SK-N-SH treated with all-trans-retinoic acid at 6 μM for 48 hours (cell line): ENCODE measurements at regions not wholly inside any gene's neighbourhood (a gene's known extent, or its start where the extent isn't known, plus 50 kb on each side); places are given as distances from the start of the nearest gene placed in this dataset.

Experiments
- ATAC-seq: fragments of 200-7000 bp; cut with Tn5 transposase; 3 replicates; pipeline ENCODE4 v1.9.1; 2020; ENCODE audit warnings: mild to moderate bottlenecking, moderate library complexity
- ARNTL ChIP-seq: fragments of 450-650 bp; formaldehyde crosslinking; IDR thresholded peaks from 2 replicates; pipeline ENCODE4 v1.5.0; 2020; ENCODE audit warnings: low read depth, mild to moderate bottlenecking, moderate library complexity, borderline replicate concordance
- BACH2 ChIP-seq: fragments of 250-450 bp; sonication (Bioruptor Pico); IDR thresholded peaks from 2 replicates; pipeline ENCODE4 v1.9.0; 2021; ENCODE audit warnings: mild to moderate bottlenecking, borderline replicate concordance
- CSDC2 ChIP-seq: fragments of 250-450 bp; sonication (Bioruptor Pico); IDR thresholded peaks from 2 replicates; pipeline ENCODE4 v1.5.0; 2020; ENCODE audit warnings: mild to moderate bottlenecking, moderate library complexity
- ESRRG ChIP-seq: fragments of 250-450 bp; sonication (Bioruptor Pico); IDR thresholded peaks from 2 replicates; pipeline ENCODE4 v1.6.1; 2021; ENCODE audit warnings: mild to moderate bottlenecking
- ISL1 ChIP-seq: fragments of 250-450 bp; sonication (Bioruptor Pico); IDR thresholded peaks from 2 replicates; pipeline ENCODE4 v2.1.2; 2022; ENCODE audit warnings: mild to moderate bottlenecking, moderate library complexity
- OSR1 ChIP-seq: fragments of 250-450 bp; sonication (Bioruptor Pico); IDR thresholded peaks from 2 replicates; pipeline ENCODE4 v1.8.0; 2022; ENCODE audit warnings: moderate library complexity, mild to moderate bottlenecking, inconsistent platforms
- PPARA ChIP-seq: fragments of 250-450 bp; sonication (Bioruptor Pico); IDR thresholded peaks from 2 replicates; pipeline ENCODE4 v1.5.0; 2020; ENCODE audit warnings: mild to moderate bottlenecking, borderline replicate concordance
- RARB ChIP-seq: fragments of 250-450 bp; sonication (Bioruptor Pico); IDR thresholded peaks from 2 replicates; pipeline ENCODE4 v1.8.0; 2021; ENCODE audit warnings: mild to moderate bottlenecking, moderate library complexity
- SNAI2 ChIP-seq: fragments of 250-450 bp; sonication (Bioruptor Pico); IDR thresholded peaks from 2 replicates; pipeline ENCODE4 v1.5.0; 2020; ENCODE audit warnings: mild to moderate bottlenecking, moderate library complexity
- TCF4 ChIP-seq: fragments of 250-450 bp; sonication (Bioruptor Pico); IDR thresholded peaks from 2 replicates; pipeline ENCODE4 v1.8.0; 2021; ENCODE audit warnings: mild to moderate bottlenecking, moderate library complexity, borderline replicate concordance
- TOX ChIP-seq: fragments of 250-450 bp; sonication (Bioruptor Pico); IDR thresholded peaks from 2 replicates; pipeline ENCODE4 v1.8.0; 2021; ENCODE audit warnings: mild to moderate bottlenecking, moderate library complexity, borderline replicate concordance
- ZC3H10 ChIP-seq: fragments of 250-450 bp; sonication (Bioruptor Pico); IDR thresholded peaks from 2 replicates; pipeline ENCODE4 v1.5.1; 2021; ENCODE audit warnings: mild to moderate bottlenecking, moderate library complexity
- ZFP3 ChIP-seq: fragments of 250-450 bp; sonication (Bioruptor Pico); IDR thresholded peaks from 2 replicates; pipeline ENCODE4 v1.5.0; 2020; ENCODE audit warnings: mild to moderate bottlenecking, moderate library complexity
- ZNF565 ChIP-seq: fragments of 450-650 bp; formaldehyde crosslinking; conservative IDR thresholded peaks from 2 replicates; pipeline ENCODE4 v1.5.0; 2020; ENCODE audit warnings: low read depth, mild to moderate bottlenecking, moderate library complexity
- ZNF70 ChIP-seq: fragments of 450-650 bp; formaldehyde crosslinking; IDR thresholded peaks from 2 replicates; pipeline ENCODE4 v1.5.0; 2020; ENCODE audit warnings: mild to moderate bottlenecking, moderate library complexity
- ZNF8 ChIP-seq: fragments of 450-650 bp; formaldehyde crosslinking; IDR thresholded peaks from 2 replicates; pipeline ENCODE4 v1.5.0; 2020; ENCODE audit warnings: mild to moderate bottlenecking, moderate library complexity
- TF ChIP-seq, protein P1 (sequence below): fragments of 250-450 bp; sonication (Bioruptor Pico); IDR thresholded peaks from 2 replicates; pipeline ENCODE4 v1.5.0; 2020; ENCODE audit warnings: mild to moderate bottlenecking, moderate library complexity
- TF ChIP-seq, protein P2 (sequence below): fragments of 250-450 bp; sonication (Bioruptor Pico); IDR thresholded peaks from 2 replicates; pipeline ENCODE4 v1.8.0; 2021; ENCODE audit warnings: low read depth, mild to moderate bottlenecking, moderate library complexity, borderline replicate concordance
- TF ChIP-seq, protein P3 (sequence below): fragments of 250-450 bp; sonication (Bioruptor Pico); IDR thresholded peaks from 2 replicates; pipeline ENCODE4 v1.5.1; 2021; ENCODE audit warnings: mild to moderate bottlenecking, moderate library complexity
- TF ChIP-seq, protein P4 (sequence below): fragments of 250-450 bp; sonication (Bioruptor Pico); IDR thresholded peaks from 2 replicates; pipeline ENCODE4 v1.5.1; 2020; ENCODE audit warnings: low read depth, mild to moderate bottlenecking, moderate library complexity

DNA sequence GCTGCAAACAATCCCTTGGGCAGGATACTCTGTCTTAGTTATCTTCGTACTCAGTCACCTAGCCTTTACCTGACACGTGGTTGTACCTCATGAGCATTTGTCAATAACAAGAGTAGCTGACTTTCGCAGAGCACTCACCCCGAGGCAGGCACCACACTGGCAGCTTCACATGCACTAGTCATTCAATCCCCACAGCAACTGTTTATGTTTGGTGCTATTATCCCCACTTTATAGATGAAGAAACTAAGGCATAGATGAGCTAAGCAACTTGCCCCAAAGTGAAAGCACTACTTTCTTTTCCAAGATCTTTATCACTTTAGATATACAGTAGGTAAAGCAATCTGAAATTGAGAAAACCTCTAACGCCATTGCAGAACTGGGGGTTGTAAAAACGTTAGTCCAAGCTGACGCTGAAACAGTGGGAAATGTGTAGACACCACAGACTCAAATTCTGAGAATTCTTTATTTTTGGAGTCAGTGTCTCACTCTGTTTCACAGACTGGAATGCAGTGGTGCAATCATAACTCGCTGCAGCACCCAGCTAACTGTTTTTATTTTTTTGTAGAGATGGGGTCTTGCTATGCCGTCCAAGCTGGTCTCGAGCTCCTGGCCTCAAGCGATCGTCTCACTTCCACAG, 446.0 kb downstream of the FOXO1 start:
- no peak for ATAC-seq
- TF ChIP-seq ZNF565 (CRISPR knock-in tag) (no peak), ZC3H10 (CRISPR knock-in tag) (no peak), CSDC2 (CRISPR knock-in tag) (no peak), ZNF70 (CRISPR knock-in tag) (no peak), SNAI2 (CRISPR knock-in tag) (no peak), ARNTL (CRISPR knock-in tag) (no peak)
- TF ChIP-seq, protein P1, sequence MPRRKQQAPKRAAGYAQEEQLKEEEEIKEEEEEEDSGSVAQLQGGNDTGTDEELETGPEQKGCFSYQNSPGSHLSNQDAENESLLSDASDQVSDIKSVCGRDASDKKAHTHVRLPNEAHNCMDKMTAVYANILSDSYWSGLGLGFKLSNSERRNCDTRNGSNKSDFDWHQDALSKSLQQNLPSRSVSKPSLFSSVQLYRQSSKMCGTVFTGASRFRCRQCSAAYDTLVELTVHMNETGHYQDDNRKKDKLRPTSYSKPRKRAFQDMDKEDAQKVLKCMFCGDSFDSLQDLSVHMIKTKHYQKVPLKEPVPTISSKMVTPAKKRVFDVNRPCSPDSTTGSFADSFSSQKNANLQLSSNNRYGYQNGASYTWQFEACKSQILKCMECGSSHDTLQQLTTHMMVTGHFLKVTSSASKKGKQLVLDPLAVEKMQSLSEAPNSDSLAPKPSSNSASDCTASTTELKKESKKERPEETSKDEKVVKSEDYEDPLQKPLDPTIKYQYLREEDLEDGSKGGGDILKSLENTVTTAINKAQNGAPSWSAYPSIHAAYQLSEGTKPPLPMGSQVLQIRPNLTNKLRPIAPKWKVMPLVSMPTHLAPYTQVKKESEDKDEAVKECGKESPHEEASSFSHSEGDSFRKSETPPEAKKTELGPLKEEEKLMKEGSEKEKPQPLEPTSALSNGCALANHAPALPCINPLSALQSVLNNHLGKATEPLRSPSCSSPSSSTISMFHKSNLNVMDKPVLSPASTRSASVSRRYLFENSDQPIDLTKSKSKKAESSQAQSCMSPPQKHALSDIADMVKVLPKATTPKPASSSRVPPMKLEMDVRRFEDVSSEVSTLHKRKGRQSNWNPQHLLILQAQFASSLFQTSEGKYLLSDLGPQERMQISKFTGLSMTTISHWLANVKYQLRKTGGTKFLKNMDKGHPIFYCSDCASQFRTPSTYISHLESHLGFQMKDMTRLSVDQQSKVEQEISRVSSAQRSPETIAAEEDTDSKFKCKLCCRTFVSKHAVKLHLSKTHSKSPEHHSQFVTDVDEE: no peak

GRCh38 chr13:40221131-40221459, 445.3 kb downstream of the FOXO1 start:
- no peak for ATAC-seq
- TF ChIP-seq ZC3H10 (CRISPR knock-in tag) (no peak), ZNF70 (CRISPR knock-in tag) (no peak), TOX (CRISPR knock-in tag) (no peak), RARB (CRISPR knock-in tag) (no peak), ZNF565 (CRISPR knock-in tag) (no peak), OSR1 (CRISPR knock-in tag) (no peak), ARNTL (CRISPR knock-in tag) (no peak)
- TF ChIP-seq, protein P2, sequence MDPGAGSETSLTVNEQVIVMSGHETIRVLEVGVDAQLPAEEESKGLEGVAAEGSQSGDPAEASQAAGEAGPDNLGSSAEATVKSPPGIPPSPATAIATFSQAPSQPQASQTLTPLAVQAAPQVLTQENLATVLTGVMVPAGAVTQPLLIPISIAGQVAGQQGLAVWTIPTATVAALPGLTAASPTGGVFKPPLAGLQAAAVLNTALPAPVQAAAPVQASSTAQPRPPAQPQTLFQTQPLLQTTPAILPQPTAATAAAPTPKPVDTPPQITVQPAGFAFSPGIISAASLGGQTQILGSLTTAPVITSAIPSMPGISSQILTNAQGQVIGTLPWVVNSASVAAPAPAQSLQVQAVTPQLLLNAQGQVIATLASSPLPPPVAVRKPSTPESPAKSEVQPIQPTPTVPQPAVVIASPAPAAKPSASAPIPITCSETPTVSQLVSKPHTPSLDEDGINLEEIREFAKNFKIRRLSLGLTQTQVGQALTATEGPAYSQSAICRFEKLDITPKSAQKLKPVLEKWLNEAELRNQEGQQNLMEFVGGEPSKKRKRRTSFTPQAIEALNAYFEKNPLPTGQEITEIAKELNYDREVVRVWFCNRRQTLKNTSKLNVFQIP (CRISPR knock-in tag): no peak
- TF ChIP-seq, protein P3, sequence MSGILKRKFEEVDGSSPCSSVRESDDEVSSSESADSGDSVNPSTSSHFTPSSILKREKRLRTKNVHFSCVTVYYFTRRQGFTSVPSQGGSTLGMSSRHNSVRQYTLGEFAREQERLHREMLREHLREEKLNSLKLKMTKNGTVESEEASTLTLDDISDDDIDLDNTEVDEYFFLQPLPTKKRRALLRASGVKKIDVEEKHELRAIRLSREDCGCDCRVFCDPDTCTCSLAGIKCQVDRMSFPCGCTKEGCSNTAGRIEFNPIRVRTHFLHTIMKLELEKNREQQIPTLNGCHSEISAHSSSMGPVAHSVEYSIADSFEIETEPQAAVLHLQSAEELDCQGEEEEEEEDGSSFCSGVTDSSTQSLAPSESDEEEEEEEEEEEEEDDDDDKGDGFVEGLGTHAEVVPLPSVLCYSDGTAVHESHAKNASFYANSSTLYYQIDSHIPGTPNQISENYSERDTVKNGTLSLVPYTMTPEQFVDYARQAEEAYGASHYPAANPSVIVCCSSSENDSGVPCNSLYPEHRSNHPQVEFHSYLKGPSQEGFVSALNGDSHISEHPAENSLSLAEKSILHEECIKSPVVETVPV (CRISPR knock-in tag): no peak

DNA sequence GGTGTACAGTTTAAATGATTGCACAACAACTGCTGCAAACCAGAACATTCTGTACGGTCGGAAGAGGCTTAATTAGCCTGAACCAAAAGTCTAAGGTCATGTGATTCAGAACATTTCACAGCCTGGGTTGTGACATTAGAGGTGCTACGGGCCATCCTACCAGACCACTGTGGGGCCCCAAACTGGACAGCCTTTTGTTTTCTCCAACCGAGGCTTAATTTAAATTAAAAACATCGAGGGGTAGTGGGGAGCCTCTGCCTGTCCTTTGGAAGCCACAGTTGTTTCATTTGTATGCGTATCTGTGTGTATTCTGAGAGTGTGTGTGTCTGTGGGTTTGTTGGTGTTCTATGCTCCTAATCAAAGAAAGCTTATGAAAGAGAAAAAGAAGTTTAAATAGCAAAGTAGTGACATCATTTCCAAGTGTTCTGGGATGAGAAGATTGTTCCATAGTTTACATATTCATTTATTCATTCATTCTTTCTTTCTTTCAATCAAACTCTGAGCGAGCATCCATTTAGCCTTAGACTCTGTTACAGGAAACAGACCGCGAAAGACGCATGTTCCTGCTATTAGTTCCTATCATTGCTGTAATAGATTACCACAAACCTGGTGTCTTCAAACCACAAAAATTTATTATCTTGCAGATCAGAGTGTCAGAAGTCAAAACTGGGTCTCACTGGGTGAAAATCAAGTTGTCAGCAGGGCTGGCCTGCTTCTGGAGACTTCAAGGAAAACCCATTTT, 444.8 kb downstream of the FOXO1 start:
- peak; percentile 84 for ATAC-seq
- no peak for TF ChIP-seq SNAI2 (CRISPR knock-in tag)
- no peak for TF ChIP-seq ARNTL (CRISPR knock-in tag)
- TF ChIP-seq, protein P4, sequence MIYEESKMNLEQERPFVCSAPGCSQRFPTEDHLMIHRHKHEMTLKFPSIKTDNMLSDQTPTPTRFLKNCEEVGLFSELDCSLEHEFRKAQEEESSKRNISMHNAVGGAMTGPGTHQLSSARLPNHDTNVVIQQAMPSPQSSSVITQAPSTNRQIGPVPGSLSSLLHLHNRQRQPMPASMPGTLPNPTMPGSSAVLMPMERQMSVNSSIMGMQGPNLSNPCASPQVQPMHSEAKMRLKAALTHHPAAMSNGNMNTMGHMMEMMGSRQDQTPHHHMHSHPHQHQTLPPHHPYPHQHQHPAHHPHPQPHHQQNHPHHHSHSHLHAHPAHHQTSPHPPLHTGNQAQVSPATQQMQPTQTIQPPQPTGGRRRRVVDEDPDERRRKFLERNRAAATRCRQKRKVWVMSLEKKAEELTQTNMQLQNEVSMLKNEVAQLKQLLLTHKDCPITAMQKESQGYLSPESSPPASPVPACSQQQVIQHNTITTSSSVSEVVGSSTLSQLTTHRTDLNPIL: no peak
- TF ChIP-seq TOX (CRISPR knock-in tag): peak; percentile 84; the same call in 1 of the 2 replicates
- peak; percentile 18; the same call in 1 of the 2 replicates for TF ChIP-seq ZC3H10 (CRISPR knock-in tag)
- no peak for TF ChIP-seq OSR1 (CRISPR knock-in tag)
- TF ChIP-seq ISL1: peak; percentile 39
- TF ChIP-seq PPARA (CRISPR knock-in tag): no peak
- no peak for TF ChIP-seq ESRRG
- no peak for TF ChIP-seq ZNF8

- no peak for ATAC-seq
- no peak for TF ChIP-seq ZNF8
- no peak for TF ChIP-seq BACH2
- no peak for TF ChIP-seq TCF4
- no peak for TF ChIP-seq PPARA (CRISPR knock-in tag)
- TF ChIP-seq, protein P2 (CRISPR knock-in tag): no peak
- no peak for TF ChIP-seq ESRRG
- TF ChIP-seq ZNF70 (CRISPR knock-in tag): no peak
- TF ChIP-seq, protein P1: no peak
- no peak for TF ChIP-seq OSR1 (CRISPR knock-in tag)
- TF ChIP-seq ZFP3 (CRISPR knock-in tag): no peak
- no peak for TF ChIP-seq RARB (CRISPR knock-in tag)
- no peak for TF ChIP-seq CSDC2 (CRISPR knock-in tag)
- TF ChIP-seq SNAI2 (CRISPR knock-in tag): no peak
Measured at GRCh38 chr13:40223585-40223984, 442.9 kb downstream of the FOXO1 start.
